ENCODE measurements at regions not wholly inside any gene's neighbourhood (a gene's known extent, or its start where the extent isn't known, plus 50 kb on each side); places are given as distances from the start of the nearest gene placed in this dataset.

DNA sequence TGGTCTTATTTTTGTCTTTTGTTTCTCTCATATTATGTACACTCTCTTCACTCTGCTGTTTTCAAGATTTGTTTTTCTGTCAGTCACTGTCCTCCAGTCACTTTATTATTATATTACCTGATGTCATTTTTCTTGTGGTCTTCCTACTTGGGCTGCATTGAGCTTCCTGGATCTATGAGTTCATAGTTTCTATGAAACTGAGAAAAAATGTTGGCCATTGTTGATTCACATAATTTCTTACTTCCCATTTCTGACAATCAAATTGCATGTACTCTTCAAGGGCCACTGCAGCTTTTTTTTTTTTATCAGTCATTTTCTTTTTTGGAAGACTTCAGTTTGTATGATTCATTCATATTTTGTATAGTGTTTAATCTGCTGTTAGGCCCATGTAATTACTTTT, 1180.6 kb upstream of the GBE1 start:
- DNase-seq (ENCODE audit: low read depth, low spot score): no peak

- no peak for DNase-seq (ENCODE audit: low read depth, low spot score)
Measured at GRCh38 chr3:82940124-82940523, 1178.7 kb upstream of the GBE1 start.

DNA sequence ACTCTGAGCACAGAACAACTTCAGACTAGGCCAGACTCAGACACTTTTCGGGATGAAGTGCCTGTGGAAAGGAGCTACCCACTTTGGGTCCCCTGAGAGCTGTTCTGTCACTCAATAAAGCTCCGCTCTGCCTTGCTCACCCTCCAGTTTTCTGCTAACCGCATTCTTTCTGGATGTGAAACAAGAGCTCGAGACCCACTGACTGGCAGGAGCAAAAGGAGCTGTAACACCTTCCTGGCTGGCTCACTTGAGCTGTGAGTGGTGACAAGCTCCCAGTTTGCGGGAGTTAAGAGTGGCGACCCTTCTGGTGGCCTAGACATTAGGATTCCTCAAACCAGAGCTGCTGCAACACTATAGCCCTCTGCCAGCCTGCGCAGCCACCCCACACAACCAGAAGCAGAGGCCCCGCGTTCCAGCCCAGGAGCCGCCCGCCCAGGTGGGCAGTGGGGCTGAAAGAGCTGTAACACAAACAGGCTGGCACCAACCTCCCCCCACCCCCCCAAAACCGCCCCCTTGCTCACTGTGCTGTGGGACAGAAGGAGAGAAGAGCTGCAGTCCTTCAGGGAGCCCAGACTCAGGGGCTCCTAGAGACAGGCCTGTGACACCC, 1178.1 kb upstream of the GBE1 start:
- no peak for DNase-seq (ENCODE audit: low read depth, low spot score)

DNA sequence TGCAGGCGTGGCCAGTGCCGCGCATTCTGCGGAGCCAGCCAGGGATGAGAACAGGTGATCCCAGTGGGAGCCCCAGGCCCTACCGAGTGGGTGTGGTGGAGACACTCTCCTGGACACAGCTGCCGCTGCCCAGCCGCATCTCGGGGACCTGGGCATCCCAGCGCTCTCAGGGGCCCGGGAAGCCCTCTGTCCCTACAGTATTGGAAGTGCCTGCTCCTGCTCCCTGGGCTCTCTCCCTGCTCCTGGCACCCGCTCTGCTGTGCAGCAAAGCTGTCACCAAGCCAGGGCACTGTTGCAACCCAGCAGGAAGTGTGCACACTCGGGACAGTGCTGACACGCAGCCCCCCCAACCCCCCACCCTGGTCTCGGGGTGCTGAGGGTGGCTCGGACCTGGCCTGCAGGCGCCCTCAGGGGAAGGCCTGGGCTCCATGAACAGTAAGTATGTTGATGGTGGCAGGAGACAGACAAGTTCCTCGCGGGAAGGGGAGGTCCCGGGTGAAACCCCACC, 1177.4 kb upstream of the GBE1 start:
- no peak for DNase-seq (ENCODE audit: low read depth, low spot score)

GRCh38 chr3:82927309-82928253, 1166.1 kb upstream of the GBE1 start:
- no peak for DNase-seq (ENCODE audit: low read depth, low spot score)

GRCh38 chr3:82891028-82891427, 1129.6 kb upstream of the GBE1 start:
- DNase-seq (ENCODE audit: low read depth, low spot score): no peak

DNA sequence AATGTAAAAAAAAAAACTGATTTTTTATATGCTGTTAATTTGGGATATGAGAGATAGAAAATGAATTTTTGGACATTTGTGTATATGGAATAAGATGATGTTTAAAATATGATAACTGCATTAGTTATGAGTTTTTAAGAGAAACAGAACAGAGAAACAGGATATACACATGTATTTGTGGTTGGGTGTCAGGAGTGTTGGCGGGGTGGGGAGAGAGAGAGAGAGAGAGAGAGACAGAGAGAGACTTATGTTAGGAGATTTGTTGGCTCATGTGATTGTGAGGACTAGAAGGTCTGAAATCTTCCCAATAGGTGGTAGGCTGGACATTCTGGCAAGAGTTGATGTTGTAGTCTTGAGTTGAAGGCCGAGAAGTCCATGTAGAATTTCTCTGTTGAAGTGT, 1121.6 kb upstream of the GBE1 start:
- no peak for DNase-seq (ENCODE audit: low read depth, low spot score)

DNA sequence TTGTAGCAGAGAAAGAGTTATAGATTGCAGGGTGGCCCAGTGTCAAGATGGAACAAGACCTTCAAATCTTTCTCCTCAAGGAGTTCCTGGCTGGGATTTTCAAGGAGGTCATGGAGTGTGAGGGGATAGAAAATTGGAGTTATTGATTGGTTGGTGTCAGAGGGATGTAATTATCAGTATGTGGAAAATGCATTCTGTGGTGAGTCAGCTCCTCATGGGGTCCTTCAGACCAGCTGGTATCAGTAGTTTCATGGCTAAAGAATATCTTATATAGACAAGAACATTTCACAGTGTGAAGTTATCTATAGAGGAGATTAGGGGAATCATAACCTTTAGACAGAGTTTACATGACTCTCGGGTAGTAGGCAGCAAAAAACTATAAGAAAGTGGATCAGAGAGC, 1114.0 kb upstream of the GBE1 start:
- DNase-seq (ENCODE audit: low read depth, low spot score): no peak

GRCh38 chr3:82839871-82840270, 1078.4 kb upstream of the GBE1 start:
- DNase-seq (ENCODE audit: low read depth, low spot score): no peak

- DNase-seq (ENCODE audit: low read depth, low spot score): no peak
Measured at GRCh38 chr3:82834098-82834497, 1072.7 kb upstream of the GBE1 start.

- no peak for DNase-seq (ENCODE audit: low read depth, low spot score)
Measured at GRCh38 chr3:82824491-82824890, 1063.0 kb upstream of the GBE1 start.

DNA sequence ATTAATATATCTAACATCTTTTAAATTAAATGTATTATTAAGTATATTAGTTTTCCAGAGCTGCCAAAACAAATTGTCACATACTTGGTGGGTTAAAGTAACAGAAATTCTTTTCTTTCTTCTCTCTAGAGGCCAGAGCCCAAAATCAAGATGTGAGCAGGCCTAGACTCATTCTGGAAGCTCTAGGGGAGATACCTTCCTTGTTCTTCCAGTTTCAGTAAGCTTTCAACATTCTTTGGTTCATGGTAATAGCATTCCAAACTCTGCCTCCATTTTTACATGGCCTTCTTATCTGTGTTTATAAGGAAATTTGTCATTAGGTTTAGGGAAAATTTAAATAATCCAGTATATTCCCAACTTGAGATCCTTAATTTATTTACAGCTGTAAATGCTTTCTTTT, 1054.6 kb upstream of the GBE1 start:
- DNase-seq (ENCODE audit: low read depth, low spot score): no peak

DNA sequence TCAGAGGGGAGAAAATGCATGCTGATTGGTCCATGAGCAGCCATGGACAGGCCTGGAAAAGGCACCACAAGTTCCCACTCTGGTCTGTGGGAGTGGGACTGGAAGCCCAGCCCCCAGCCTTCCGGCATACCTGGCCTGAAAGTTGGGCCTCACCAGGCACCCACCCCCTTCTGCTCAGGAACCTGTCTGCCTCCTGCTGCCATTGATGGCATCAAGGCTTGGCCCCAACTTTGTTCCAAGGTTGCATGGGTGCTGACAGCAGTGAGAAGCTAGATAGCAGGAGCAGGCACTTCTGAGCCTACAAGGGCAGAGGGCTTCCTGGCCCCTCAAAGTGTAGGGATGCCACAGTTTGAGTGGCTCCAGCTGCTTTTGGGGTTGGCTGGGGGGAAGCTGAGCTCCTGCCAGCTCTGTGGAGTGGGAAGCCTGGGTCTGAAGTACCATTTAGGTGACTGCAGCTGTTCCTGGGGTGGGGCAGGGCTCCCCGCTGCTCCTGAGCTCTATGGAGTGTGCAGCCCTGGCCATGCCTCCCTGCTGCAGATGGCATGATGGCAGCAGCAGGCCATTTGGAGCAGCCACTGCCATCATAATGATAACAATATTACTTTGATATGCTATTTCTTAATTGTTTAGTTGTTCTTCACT, 1054.1 kb upstream of the GBE1 start:
- no peak for DNase-seq (ENCODE audit: low read depth, low spot score)

- no peak for DNase-seq (ENCODE audit: low read depth, low spot score)
Measured at GRCh38 chr3:82814660-82815059, 1053.2 kb upstream of the GBE1 start.

GRCh38 chr3:82807781-82808180, 1046.3 kb upstream of the GBE1 start:
- DNase-seq (ENCODE audit: low read depth, low spot score): no peak

DNA sequence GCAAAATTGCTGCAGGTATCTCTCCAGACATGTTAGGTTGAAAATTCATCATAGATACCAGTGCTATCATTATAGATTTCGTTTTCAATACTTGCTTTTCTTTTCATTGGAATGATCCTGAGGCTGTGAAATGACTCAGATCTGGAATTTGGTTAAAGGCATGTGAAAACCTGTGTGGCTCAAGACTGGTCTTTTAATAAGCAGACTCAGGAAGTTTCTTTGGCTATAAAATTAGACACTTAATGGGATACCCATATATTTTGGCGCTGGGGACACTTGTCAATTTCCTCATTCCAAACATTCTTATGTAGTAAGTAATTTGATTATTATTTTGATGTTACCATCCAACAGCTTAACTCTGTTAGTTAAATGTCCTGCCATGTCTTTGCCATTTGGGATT, 1041.1 kb upstream of the GBE1 start:
- DNase-seq (ENCODE audit: low read depth, low spot score): no peak

GRCh38 chr3:82800248-82800647, 1038.8 kb upstream of the GBE1 start:
- DNase-seq (ENCODE audit: low read depth, low spot score): no peak

DNA sequence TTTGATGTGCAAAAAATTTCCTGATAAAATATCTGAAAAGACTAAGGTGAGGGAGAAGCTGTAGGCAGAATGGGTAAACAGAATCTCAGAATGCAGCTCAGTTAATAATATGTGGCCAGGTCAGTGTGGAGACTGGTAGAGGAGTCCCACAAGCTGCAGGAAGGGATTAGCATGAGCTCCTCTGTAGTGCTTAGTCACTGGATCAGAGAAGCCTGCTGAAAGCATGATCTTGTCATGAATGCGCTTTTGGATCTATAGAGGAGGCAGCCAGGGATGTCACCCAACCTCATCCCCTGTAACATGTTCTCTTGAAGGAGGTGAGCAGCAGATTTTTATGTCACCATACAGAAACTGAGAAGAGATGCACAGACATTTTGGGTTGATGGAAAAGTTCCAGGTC, 1035.3 kb upstream of the GBE1 start:
- DNase-seq (ENCODE audit: low read depth, low spot score): no peak

DNA sequence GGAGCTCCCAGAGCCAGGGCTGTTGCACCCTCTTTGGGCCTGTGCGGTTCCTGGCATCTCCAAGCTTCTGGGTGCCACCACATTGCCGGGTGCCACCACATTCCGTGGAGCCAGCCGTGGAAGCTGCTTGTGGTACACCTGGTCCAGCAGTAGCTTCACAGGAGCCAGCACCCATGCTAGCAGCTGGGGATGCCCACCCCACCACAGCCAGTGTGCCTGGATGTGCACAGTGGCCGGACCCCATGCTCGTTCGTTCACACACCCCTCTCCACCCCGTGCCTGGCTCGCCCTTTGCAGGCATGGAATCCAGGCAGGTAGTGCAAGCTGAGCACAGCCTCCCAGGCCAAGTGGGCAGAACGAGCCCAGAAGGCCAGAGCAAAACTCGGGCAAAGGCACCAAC, 1029.8 kb upstream of the GBE1 start:
- DNase-seq (ENCODE audit: low read depth, low spot score): no peak

- no peak for DNase-seq (ENCODE audit: low read depth, low spot score)
Measured at GRCh38 chr3:82790307-82791097, 1029.1 kb upstream of the GBE1 start.

DNA sequence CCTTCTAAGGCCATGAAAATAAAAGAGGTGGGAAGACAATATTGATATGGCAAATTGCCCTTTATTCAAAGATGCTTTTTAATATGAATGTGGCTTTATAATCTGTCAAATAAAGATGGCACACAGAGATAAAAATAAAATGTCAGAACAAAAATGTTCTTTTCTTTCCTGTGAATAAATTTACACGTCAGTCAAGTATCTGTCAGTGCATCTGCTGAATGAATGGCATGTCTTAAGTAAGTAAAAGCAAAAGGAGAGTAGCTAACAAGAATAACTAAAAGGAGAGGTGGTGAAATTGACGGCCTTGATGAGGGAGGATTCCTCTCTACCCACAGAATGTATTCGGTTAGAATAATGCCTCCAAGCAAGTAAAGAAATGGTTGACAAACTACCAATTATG, 1021.7 kb upstream of the GBE1 start:
- DNase-seq (ENCODE audit: low read depth, low spot score): no peak

GRCh38 chr3:82773207-82773606, 1011.8 kb upstream of the GBE1 start:
- no peak for DNase-seq (ENCODE audit: low read depth, low spot score)

Data from smooth muscle cell of the brain vasculature (primary cell).